ENCODE measurements at regions not wholly inside any gene's neighbourhood (a gene's known extent, or its start where the extent isn't known, plus 50 kb on each side); places are given as distances from the start of the nearest gene placed in this dataset.

DNA sequence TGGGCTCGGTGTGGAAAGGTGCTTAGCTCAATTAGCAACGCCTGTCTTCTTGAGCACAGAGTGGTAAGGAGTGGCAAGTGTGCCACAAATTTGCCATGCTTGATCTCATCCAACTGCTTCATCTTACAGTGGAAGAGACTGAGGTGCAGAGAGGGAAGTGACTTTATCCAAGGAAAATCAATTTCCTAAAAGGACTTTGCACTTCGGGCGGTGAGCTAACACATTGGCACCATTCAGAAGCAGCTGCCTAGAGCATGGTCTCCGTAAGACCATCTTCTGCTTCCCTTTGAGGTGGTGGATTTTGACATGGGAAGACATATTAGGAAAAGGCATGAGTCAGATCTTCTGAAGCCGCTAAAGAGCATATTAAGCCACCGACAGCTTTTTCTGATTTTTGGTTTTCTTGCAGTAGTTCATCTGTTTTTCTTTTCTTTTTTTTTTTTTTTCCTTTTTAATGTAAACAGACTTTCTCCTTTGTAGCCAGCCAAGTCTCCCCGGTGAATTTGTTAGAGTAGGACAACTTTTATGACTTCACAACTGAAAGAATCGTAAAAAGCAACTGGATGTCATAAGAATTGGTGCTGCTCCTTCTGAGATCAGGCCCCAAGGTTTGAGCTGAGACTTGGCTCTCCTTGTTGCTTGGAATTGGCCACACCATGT, 273.2 kb downstream of the CDC5L start:
- DNase-seq (ENCODE audit: low read depth, low spot score) = no peak

DNA sequence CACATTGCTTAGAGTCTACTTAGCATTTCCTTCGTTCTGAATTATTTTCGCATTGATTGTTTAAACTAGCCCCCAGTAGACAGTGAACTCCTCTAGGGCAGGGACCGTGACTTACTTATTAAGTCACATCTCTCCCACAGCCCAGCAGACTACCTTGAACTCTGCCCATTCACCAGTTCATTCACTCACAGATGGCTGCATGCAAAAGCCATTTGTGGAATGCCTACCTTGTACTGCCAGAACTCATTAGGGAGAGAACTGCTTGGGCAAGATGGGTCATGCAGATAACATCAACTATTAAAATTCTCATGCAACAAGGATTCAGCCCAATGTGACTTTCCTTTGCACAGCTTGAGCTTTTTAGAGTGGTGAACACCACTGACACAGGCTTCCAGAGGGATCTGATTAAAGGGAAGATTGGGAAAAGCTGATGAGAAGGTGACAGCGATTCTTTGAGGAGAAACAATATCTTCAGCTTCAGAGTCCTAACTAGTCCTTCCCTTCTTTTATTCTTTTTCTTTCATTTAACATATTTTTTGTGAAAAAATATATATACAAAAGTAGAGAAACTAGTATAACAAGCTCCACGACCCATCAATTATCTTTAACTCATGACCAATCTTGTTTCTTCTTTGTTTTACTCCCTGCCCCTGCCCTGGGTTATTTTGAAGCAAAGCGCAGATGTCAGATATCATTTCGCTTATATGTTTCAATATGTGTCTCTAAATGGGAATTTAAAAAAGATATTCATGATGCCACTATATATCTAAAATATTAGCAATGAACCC, 273.9 kb downstream of the CDC5L start:
- peak; percentile 24 for DNase-seq (ENCODE audit: low read depth, low spot score)

DNA sequence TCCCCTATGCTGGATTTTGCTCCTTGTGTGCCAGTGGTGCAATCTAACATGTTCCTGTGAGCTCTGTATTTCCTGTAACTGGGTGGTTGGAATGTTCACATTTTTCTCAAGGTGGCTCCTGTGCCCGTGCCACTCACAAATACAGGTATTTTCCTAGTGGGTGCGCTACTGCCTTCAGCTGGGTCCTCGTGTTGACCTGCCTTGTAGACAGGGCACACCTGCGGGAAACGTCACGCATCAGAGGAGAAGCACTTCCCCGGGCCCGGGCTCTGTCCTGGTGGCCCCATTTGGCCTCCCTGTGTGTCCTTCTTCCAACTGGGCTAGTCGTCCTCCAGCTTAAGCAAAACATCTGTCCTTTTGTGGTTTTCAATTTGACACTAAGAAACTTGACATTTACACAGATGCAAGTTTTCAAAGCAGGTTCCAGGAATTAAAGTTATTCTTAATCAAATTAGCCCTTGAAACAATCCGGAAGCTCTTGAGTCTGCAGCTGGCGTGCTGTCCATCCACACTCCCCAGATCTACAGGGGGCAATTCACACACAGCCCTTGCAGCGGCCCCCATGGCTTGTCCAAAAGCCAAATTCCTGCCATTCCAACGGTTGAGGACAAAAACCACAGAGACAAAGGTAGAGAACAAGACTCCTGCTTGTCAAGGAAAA, 275.1 kb downstream of the CDC5L start:
- peak; percentile 93 for DNase-seq (ENCODE audit: low read depth, low spot score)

DNA sequence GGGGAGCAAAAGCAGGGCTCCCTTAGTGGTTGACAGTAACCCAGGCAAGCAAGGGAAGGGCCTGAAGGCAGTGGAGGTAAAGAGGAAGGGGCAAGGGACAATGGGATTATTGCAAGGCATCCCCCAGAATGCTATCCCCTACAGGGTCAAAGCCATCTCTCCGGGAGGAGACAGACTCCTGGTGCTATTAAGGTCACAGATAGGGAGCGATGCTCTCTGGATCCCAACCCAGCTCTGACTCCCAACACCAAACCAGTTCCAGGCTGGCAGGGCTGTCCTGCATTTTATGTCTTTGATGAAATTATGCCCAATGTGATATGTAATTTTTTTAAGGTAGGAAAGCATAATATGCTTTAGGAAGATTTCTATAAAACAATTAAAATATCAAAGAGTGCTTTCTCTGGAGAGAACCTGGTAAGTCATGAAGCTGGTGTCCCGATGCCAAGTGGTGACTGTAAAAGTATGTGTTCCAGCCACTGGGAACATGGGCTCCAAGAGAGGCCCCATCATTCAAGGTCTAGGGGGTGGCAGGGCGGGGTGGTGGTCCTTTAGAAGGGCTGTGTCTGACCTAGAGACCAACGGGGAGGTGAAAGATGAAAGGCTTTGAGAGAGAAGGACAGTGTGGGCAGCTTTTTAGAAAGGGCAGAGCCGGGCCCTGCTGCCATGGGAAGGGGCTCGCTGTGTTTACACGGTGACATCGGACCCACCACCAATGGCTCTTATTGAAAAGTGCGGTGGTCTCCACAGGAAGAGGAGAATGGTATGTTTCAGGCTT, 276.5 kb downstream of the CDC5L start:
- no peak for DNase-seq (ENCODE audit: low read depth, low spot score)

DNA sequence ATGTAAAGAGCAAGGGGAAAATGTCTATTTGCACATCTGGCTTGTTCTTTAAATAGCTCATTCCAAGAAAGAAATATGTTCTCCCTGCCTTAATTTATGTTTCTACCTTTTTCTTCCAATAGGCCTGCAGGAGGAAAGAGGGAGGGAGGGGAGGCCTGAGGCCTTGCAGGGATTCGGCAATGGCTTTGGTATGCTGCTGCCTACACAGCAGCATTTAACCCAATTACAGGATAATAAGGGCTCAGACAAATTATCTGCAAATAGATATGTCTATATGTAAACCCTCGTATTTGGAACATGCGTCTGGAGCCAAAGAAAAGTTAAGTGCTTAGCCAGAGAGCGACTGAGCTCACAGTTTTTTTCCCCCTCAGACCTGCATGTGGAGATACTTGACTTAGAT, 277.2 kb downstream of the CDC5L start:
- peak; percentile 55 for DNase-seq (ENCODE audit: low read depth, low spot score)

DNA sequence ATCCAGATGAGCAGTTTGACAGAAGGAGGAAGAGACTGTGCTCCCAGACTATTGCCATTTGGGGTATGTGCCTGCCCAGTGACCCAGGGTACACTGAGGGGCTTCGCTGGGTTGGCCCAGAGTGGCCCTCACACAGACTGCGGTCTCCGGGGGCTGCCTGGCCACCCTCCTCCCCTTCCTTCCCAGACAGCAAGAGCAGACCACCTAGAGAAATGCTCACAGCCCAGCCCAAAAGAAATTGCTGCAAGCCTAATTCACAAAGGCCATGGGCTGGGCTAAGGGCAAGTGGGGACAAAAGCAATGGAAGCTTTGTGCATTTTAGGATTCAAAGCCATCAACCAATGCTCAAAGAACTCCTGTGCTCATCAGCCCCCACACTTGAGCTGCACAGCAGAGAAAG, 277.6 kb downstream of the CDC5L start:
- peak; percentile 38 for DNase-seq (ENCODE audit: low read depth, low spot score)

DNA sequence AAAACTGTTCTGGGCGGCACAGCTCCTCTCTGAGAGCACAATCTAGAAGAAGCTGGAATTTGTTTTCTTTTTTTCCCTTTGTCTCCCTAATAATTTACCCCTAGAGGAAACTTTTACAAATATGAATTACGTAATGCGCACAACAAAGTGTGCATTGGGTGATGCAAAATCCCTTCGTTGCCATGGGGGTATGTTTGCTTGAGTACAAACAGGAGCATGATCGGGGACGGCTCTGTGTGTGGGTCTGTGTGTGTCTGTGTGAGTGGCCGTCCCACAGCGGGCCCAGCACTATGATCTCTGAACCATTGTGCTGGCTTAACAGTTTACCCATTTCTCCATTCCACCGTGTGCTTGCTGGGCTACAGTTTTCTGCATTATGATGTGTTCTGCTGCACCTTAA, 278.2 kb downstream of the CDC5L start:
- DNase-seq (ENCODE audit: low read depth, low spot score) = no peak

DNA sequence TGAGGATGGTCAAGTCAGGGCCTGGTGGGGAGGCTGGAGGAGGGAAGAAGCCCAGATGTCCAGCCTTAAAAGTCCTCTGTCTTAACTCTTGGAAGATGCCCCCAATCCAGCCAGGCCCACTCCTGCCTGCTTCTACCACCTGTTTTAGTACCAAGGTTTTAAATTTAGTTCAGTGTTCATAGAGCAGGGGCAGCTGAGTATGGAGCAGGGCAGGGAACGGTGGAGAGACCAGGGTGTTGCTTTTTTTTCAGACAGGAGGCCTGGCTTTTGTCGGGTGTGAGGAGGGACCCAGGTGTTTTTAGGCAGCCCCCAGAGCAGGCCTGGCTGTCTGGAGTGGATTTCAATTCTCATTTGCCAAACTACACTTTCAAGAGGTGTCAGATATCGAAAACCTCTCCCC, 278.8 kb downstream of the CDC5L start:
- DNase-seq (ENCODE audit: low read depth, low spot score) = no peak

DNA sequence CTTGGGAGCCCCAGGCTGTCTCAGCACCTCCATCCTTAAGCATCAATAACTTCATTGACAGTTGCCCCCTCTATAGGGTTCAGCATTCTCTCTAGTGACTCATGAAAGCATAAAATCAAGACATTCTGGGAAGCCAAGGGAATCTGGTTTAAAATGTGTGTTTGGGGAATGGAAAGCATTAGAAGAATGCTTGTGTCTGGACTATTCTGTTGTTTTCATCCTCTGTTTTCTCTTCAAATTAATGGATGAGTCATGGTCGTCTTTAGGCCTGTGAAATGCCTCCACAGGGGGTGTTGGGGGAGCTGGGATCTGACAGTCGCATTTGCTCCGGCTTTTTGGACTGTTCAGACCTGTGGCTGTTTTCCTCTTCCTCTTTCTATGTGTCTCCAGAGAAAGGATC, 279.7 kb downstream of the CDC5L start:
- DNase-seq (ENCODE audit: low read depth, low spot score) = peak; percentile 90

DNA sequence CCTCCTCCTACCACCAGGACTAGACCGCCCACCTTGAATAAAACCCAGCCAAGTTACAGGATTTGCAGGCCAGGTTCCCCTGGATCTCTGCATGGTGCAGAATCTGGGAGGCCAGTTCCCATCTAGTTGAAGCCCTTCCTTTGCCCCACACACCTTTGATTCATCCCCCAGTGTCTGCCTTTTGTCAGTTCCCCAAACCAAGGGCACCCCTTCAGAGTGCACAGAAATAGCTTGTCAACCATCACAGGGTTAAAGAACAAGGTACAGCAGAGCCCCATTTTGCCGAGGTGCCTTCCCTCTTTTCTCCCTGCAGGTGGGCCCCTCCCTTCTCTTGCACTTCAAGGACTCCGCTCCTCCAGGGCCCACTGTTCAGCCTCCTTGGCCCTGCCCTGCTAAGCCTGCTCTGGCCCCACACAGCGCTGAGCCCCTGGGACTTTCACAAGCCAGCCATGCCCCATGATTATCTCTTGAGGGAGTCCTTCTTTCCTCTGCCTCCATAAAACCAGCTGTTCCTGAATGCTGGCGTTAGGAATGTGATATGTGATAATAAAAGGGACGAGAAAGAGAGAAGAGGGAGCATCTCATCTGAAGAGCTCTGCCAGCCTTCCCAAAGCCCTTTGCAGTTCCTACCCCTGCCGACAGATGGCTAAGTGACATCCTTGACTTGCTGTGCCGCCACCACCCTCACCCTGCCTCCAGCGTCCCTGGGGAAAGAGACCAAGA, 280.3 kb downstream of the CDC5L start:
- peak; percentile 91 for DNase-seq (ENCODE audit: low read depth, low spot score)

DNA sequence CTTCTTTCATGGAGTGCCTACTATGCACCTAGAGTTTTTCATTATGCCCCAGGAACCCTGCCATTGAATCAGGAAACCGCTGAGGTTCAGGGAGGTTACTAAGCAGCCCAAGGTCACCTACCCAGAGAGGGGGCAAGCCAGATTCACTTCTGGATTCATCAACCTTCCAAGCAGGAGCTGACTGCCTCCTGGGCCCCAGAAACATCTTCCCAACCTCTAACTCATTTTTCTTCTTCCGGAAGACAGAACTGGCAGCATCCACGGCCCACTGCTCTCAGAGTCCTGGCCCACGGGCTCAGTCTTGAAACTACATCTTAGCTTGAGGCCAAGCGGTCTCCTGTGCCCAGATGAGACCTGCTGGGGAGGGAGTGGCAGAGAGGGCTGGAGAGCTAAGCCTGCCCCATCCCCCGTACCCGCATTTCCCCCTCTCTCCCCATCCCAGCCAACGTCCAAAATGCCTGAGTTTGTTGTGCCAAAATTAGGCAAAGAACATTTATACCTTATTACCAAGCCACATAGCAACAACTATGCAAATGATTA, 281.0 kb downstream of the CDC5L start:
- no peak for DNase-seq (ENCODE audit: low read depth, low spot score)

DNA sequence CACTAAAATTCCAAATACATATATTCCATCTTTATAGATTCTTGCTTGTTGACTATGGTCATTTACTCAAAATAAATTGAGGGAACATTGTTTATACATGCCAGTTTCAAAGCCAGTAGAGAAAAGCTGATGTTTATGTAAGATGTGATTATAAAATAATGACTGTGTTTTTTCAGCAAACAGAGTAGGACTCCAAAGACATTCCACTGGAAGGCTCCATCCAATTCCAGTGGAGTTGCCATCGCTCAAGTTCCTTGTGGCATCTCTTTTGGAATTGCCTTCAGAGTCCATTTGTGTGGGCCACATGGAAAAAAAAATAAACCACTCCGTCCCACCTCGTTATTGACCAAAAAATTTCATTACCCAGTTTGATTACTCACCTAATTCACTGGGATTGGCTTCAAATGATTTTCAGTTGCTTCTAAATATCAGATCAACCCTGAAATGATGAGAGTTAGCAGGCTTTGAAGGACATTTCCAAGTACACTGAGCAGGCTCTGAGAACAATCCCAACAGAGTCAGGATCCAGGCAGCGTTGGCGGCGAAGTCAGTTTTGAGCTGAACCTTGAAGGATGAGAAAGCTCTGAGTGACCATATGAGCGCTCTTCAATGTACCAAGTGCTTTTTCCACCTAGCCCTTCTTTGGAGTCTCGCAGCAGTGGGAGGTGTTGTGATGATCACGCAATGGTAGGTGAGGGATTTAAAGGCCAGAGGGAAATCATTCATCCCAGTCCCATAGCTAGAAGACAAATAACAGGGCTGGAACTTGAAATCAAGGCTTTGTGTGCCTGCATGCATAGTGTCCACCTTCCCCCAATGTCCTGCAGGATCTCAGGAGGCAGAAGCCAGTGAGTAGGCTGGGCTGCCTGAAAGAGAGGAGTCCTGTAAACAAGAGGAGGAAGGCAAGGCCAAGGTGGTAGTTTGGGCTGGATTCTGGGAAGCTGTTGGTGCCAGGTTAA, 281.7 kb downstream of the CDC5L start:
- no peak for DNase-seq (ENCODE audit: low read depth, low spot score)

DNA sequence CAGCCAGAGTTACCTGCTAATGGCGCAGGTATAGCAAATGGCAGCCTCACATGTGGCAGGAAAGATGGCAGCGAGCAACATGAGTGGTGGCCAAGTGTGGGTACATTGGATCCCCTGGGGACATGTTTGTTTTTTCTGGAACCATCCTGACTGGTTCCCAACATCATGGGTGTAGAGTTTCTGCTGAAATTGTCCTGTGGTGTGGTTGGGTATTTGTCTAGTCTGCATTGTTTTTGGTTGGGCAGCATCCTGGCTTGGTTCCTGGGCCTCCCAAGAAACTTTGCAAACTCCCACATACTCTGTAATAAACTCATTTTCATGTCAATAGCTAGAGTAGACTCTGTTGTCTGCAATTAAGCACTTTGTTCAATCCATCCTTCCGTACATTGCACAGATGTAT, 282.6 kb downstream of the CDC5L start:
- DNase-seq (ENCODE audit: low read depth, low spot score) = no peak

DNA sequence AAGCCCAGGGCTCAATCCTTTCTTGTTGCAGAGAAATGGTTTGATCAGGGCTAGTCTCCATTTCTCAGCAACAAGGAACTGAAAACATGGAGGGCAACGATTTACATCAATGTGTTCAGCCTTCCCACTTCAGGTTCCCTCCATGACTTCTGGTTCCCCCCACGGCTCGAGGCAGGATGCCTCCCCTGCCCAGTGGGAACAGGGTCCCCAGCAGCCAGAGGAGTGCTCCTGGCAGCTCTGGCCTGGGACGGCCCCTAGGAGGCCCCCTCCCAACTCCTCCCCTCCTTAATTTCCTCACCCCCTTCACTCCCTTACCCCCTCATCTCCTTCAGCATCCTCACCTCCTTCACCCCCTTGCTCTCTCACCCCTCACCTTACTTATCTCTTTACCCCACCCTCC, 283.8 kb downstream of the CDC5L start:
- no peak for DNase-seq (ENCODE audit: low read depth, low spot score)

DNA sequence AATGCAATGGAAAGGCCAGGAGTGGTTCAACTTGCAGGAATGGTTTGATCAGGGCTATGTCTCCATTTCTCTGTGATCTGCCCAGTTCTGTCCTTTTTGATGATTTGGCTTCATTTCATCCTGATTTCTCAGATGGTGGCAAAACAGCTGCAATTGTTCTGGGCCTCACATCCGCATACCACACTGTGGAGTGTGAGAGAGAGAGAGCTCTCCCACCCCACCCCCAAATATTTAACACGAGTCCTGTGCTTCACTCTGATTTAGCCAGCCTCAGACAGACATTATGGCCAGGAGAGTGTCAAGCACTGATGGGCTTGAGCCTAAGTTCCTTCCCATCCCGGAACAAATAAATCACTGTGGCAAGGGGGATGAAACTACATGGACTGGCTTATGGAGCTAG, 284.6 kb downstream of the CDC5L start:
- DNase-seq (ENCODE audit: low read depth, low spot score) = no peak

DNA sequence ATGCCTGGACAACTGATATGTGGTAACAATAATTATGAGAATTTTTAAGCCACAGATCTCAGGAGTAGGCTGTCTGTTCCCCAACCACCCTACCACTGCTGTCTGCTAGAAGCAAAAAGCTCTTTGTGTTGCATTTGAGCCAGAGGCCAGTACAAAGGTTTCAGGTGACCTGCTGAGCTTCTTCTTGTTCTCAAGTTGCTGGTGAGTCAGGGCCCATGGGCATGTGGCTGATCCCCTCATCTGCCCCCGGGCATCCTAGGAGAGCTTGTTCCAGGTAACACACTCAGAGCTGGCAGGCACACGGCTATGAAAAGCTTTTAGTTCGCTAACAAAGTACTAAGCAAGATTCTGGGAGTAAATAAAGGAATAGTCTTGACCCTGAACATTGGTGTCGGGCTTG, 285.3 kb downstream of the CDC5L start:
- DNase-seq (ENCODE audit: low read depth, low spot score) = peak; percentile 89

DNA sequence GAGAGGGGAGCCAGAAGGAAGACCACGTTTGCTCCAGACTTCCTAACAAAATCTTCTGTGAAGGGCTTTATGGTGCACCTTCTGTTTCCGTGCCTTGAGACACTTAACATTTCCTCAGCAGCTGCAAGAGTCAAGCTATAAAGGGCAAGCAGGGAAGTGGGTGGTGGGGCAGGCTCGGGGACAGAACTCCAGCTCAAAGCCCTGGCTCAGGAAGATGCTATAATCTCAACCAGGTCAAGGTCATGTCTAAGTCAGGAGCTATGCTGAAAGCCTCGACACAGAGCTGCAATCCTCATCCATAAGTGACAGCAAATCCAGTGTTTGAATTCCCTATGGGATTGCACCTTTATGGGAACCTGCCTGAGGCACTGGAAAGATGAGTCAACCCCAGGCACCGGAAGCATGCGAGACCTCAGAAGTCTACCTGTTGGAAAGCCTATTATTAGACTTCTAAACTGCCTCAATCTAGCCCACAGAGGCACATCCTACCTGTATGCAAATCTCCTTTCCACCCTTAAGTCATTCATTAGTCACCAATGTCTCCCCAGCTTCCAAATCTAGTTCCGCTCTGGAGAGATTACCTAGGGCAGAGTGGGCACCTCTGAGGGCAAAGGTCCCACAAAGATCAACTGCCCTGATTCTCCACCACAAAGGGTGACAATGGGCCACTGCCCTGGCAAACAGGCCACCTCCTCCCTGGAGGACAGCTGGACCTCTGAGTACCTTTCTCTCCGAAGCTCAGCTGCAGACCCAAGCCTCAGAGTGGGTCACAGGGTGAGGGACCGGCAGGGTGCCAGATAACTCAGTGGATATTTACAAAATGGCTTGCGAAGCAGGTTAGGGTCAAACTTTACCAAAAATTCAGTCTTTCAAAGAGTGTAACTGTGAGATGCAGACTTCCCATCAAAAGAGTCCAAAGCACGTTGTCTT, 287.0 kb downstream of the CDC5L start:
- peak; percentile 61 for DNase-seq (ENCODE audit: low read depth, low spot score)

DNA sequence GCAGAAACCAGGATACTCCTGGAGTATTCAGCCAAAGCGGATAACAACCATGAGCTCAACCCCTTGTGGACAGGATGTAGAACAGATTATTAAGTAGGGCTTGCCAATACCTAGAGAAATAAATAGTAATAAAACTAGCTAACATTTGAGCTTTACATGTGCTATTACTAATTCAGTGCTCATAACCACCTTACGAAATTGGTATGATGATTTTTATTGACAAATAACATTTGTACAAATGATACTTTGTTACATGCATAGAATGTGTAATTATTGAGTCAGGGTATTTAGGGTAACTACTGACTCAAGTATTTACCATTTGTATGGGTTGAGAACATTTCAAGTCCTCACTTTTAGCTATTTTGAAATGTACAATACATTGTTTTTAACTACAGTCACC, 287.9 kb downstream of the CDC5L start:
- DNase-seq (ENCODE audit: low read depth, low spot score) = no peak

DNA sequence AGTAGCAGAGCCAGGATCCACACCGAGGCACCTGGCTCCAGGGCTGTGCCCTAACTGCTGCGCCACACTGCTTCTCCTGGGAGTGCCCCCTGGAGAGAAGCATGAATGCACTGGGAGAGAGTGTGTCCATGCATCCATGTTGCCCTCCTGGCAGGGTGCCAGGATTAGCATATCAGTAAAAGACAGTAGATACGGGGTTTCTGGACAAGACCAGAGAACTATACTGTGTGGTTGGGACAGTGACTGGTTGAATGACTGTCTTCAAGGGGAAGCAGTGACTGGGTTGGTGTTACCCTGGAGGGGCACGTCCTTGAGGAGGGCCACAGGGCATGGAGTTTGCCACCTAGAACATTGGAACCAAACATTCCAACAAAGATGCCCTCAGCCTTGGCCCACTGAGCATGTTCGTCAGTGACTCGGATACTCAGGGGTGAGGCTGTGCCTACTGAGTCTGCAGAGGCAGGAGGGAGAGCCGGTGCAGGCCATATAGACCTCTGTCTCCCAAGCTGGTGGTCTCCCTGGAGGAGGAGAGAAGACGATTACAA, 288.8 kb downstream of the CDC5L start:
- no peak for DNase-seq (ENCODE audit: low read depth, low spot score)

Measured in ELF-1 (cell line).